K562 (cell line): ENCODE measurements at regions not wholly inside any gene's neighbourhood (a gene's known extent, or its start where the extent isn't known, plus 50 kb on each side); places are given as distances from the start of the nearest gene placed in this dataset.

Experiments
- ATAC-seq: fragments of 200-7000 bp; cut with Tn5 transposase; 3 replicates; pipeline ENCODE4 v1.9.1; 2020; ENCODE audit warnings: moderate library complexity
- BruUV-seq: library from RNA; stranded (reverse); fragments of 400-500 nt; replicated peaks from 2 replicates; lab custom pipeline; 2021; lab: Mats Ljungman, UMichigan
- CTCF ChIA-PET: fragments of 300-600 bp; formaldehyde crosslinking; extraction: SDS; loops from one replicate; lab custom pipeline; 2021; ENCODE audit warnings: low intra/inter-chr PET ratio; lab: Yijun Ruan, JAX
- POLR2A ChIA-PET: fragments of 300-600, 350-650 bp; sonication (Branson Sonifier 250); formaldehyde crosslinking; extraction: SDS; loops from one replicate; lab custom pipeline; 2021; ENCODE audit warnings: antibody characterized with exemption, inconsistent platforms; lab: Yijun Ruan, JAX
- DNase-seq, 4 experiments: peaks; one replicate each; pipeline versions ENCODE4 v3.0.0 to v3.0.0-alpha.2; 2011 to 2018; ENCODE audit warnings: low spot score in 3 of 4, mixed read lengths in 3 of 4; ENCODE audit errors: extremely low read depth in 1 of 4
- FAIRE-seq: peaks from 2 replicates; lab custom pipeline; 2011; peaks lifted over from hg19 to GRCh38; lab: Jason Lieb, UNC
- H2AFZ ChIP-seq: 2 replicates; pipeline ENCODE4 v1.6.0; 2011; ENCODE audit warnings: low read depth, low read length, control low read depth, inconsistent platforms
- H3K27ac ChIP-seq: fragments of 200-600 bp; 3 replicates; pipeline ENCODE4 v1.8.0; 2011; ENCODE audit warnings: low read depth, mild to moderate bottlenecking, control low read depth, inconsistent platforms, low read length, moderate library complexity, mixed read lengths; ENCODE audit errors: extremely low read depth
- H3K27me3 ChIP-seq, 2 experiments: fragments of 300-600 bp in 1 of 2; 2 replicates in 1 of 2; 3 replicates in 1 of 2; pipeline versions ENCODE4 v1.6.0 to v1.8.0; 2011; ENCODE audit warnings: inconsistent platforms in 2 of 2, low read length in 2 of 2, mild to moderate bottlenecking in 1 of 2, mixed read lengths in 1 of 2, moderate library complexity in 1 of 2; ENCODE audit not compliant: control insufficient read depth in 2 of 2, insufficient read depth in 2 of 2
- H3K36me3 ChIP-seq: fragments of 300-600 bp; 3 replicates; pipeline ENCODE4 v1.8.0; 2011; ENCODE audit warnings: mild to moderate bottlenecking, low read length, inconsistent platforms; ENCODE audit not compliant: control insufficient read depth, insufficient read depth
- H3K4me1 ChIP-seq, 2 experiments: fragments of 200-600 bp in 1 of 2; replicated peaks in 1 of 2; 2 replicates in 1 of 2; 3 replicates in 1 of 2; pipeline versions ENCODE4 v1.5.1 to v1.8.0; 2011; ENCODE audit warnings: inconsistent platforms in 2 of 2, low read length in 2 of 2, mild to moderate bottlenecking in 1 of 2, mixed read lengths in 1 of 2, moderate library complexity in 1 of 2; ENCODE audit not compliant: control insufficient read depth in 2 of 2, insufficient read depth in 2 of 2
- H3K4me2 ChIP-seq: 2 replicates; pipeline ENCODE4 v1.6.1; 2011; ENCODE audit warnings: low read length, control low read depth, inconsistent platforms, mixed read lengths; ENCODE audit not compliant: insufficient read depth
- H3K4me3 ChIP-seq: fragments of 200-600 bp; sonication (generic), shearing (Covaris generic); 2 replicates; pipeline ENCODE4 v1.5.1; 2016; ENCODE audit warnings: control low read depth, inconsistent platforms
- H3K79me2 ChIP-seq: fragments of 200-600 bp; 3 replicates; pipeline ENCODE4 v1.8.0; 2011; ENCODE audit warnings: low read length, inconsistent platforms; ENCODE audit not compliant: control insufficient read depth, insufficient read depth
- H3K9ac ChIP-seq, 2 experiments: 2 replicates each; pipeline versions ENCODE4 v1.6.0 to v1.6.1; 2011; ENCODE audit warnings: low read depth in 2 of 2, low read length in 2 of 2, control low read depth in 1 of 2, inconsistent platforms in 1 of 2, mild to moderate bottlenecking in 1 of 2, mixed read lengths in 1 of 2; ENCODE audit not compliant: insufficient read depth in 1 of 2
- H3K9me1 ChIP-seq: one replicate; pipeline ENCODE4 v1.6.0; 2011; ENCODE audit warnings: inconsistent platforms, mild to moderate bottlenecking, low read length, moderate library complexity; ENCODE audit not compliant: control insufficient read depth, insufficient read depth
- H3K9me3 ChIP-seq: replicated peaks from 2 replicates; pipeline ENCODE4 v1.5.1; 2011; ENCODE audit warnings: low read depth, low read length, inconsistent platforms; ENCODE audit not compliant: control insufficient read depth, insufficient read depth
- H4K20me1 ChIP-seq: replicated peaks from 2 replicates; pipeline ENCODE4 v1.6.1; 2011; ENCODE audit warnings: low read length, inconsistent platforms, mixed read lengths; ENCODE audit not compliant: control insufficient read depth, insufficient read depth
- CBX2 ChIP-seq: fragments of 200-600 bp; sonication (generic); IDR thresholded peaks from one replicate; pipeline ENCODE4 v1.6.1; 2012; ENCODE audit warnings: mild to moderate bottlenecking, low read length, inconsistent platforms; ENCODE audit not compliant: insufficient read depth, poor library complexity, severe bottlenecking
- CREB1 ChIP-seq, 2 experiments: sonication (generic) in 1 of 2; formaldehyde crosslinking in 1 of 2; IDR thresholded peaks; 2 replicates each; pipeline versions ENCODE4 v1.6.1 to v1.8.0; 2012 to 2022; ENCODE audit warnings: inconsistent platforms in 1 of 2, mild to moderate bottlenecking in 1 of 2, missing genetic modification reagents in 1 of 2, moderate library complexity in 1 of 2
- DMBX1 ChIP-seq: fragments of 250-450 bp; sonication (Bioruptor Pico); IDR thresholded peaks from 2 replicates; pipeline ENCODE4 v1.8.0; 2022; ENCODE audit warnings: inconsistent platforms, mild to moderate bottlenecking, moderate library complexity, borderline replicate concordance
- ETS1 ChIP-seq: conservative IDR thresholded peaks from 2 replicates; pipeline ENCODE4 v1.6.1; 2011; ENCODE audit warnings: low read depth, mild to moderate bottlenecking, low read length; ENCODE audit not compliant: control insufficient read depth
- FOSL1 ChIP-seq: fragments of 200-800 bp; sonication (Bioruptor generic); conservative IDR thresholded peaks from 2 replicates; pipeline ENCODE4 v1.6.1; 2016; ENCODE audit warnings: missing genetic modification characterization, missing compliant biosample characterization
- HNRNPLL ChIP-seq: fragments of 200-400 bp; formaldehyde crosslinking; IDR thresholded peaks from 2 replicates; pipeline ENCODE4 v1.6.1; 2017; ENCODE audit warnings: low read length, low read depth, mild to moderate bottlenecking; ENCODE audit not compliant: poor library complexity, severe bottlenecking
- KLF6 ChIP-seq: fragments of 250-450 bp; sonication (Bioruptor Pico); IDR thresholded peaks from 2 replicates; pipeline ENCODE4 v1.4.0; 2020; ENCODE audit warnings: mild to moderate bottlenecking, moderate library complexity, borderline replicate concordance
- MCM2 ChIP-seq: fragments of 450-650 bp; IDR thresholded peaks from 2 replicates; pipeline ENCODE4 v1.6.1; 2017; ENCODE audit warnings: low read depth, mild to moderate bottlenecking
- PHTF2 ChIP-seq: fragments of 250-450 bp; sonication (Bioruptor Pico); IDR thresholded peaks from 2 replicates; pipeline ENCODE4 v1.5.0; 2021; ENCODE audit warnings: mild to moderate bottlenecking
- POLR2A ChIP-seq: fragments of 450-650 bp; conservative IDR thresholded peaks from 2 replicates; pipeline ENCODE4 v1.6.1; 2016
- RAD21 ChIP-seq, 2 experiments: fragments of 250-450 bp in 1 of 2; fragments of 450-650 bp in 1 of 2; sonication (Bioruptor Pico) in 1 of 2; formaldehyde crosslinking in 1 of 2; IDR thresholded peaks in 1 of 2; conservative IDR thresholded peaks in 1 of 2; 2 replicates each; pipeline versions ENCODE4 v1.4.0 to v1.8.0; 2020 to 2022; ENCODE audit warnings: mild to moderate bottlenecking in 2 of 2, moderate library complexity in 1 of 2
- SNRNP70 ChIP-seq: fragments of 200-400 bp; formaldehyde crosslinking; optimal IDR thresholded peaks from 2 replicates; pipeline ENCODE3; 2017; ENCODE audit warnings: low read depth, low read length
- ZNF121 ChIP-seq: sonication (generic); formaldehyde crosslinking; conservative IDR thresholded peaks from 2 replicates; pipeline ENCODE4 v1.8.0; 2022; ENCODE audit warnings: missing genetic modification reagents
- ZNF165 ChIP-seq: fragments of 250-450 bp; sonication (Bioruptor Pico); IDR thresholded peaks from 2 replicates; pipeline ENCODE4 v1.4.0; 2020; ENCODE audit warnings: borderline replicate concordance
- WGBS: fragments of 100-300 bp; shearing (Covaris generic); methylation state at CpG from one replicate; pipeline ENCODE4 v1.1.6; 2016; ENCODE audit warnings: low coverage, mixed read lengths; ENCODE audit not compliant: insufficient coverage; ENCODE audit errors: missing lambda C conversion rate; 5-methylcytosine and 5-hydroxymethylcytosine counted together
- in situ Hi-C: fragments of 300-500 bp; cut with MboI; formaldehyde crosslinking; loops from 4 replicates; pipeline ENCODE4 v1.15.0; 2018; ENCODE audit warnings: inconsistent platforms, mixed read lengths
- intact Hi-C: fragments of 100-400 bp; cut with micrococcal nuclease; formaldehyde crosslinking; loops from 2 replicates; pipeline ENCODE4 v1.14.2; 2022
- TF ChIP-seq, protein P1 (sequence below): sonication (generic); formaldehyde crosslinking; IDR thresholded peaks from 2 replicates; pipeline ENCODE4 v1.8.1; 2022; ENCODE audit warnings: missing genetic modification reagents
- TF ChIP-seq, protein P2 (sequence below): fragments of 450-650 bp; IDR thresholded peaks from 2 replicates; pipeline ENCODE4 v1.6.1; 2016; ENCODE audit warnings: low read depth, mild to moderate bottlenecking, moderate library complexity
- TF ChIP-seq, protein P3 (sequence below): fragments of 450-650 bp; formaldehyde crosslinking; IDR thresholded peaks from 2 replicates; pipeline ENCODE4 v1.4.0; 2022; ENCODE audit warnings: missing genetic modification characterization

DNA sequence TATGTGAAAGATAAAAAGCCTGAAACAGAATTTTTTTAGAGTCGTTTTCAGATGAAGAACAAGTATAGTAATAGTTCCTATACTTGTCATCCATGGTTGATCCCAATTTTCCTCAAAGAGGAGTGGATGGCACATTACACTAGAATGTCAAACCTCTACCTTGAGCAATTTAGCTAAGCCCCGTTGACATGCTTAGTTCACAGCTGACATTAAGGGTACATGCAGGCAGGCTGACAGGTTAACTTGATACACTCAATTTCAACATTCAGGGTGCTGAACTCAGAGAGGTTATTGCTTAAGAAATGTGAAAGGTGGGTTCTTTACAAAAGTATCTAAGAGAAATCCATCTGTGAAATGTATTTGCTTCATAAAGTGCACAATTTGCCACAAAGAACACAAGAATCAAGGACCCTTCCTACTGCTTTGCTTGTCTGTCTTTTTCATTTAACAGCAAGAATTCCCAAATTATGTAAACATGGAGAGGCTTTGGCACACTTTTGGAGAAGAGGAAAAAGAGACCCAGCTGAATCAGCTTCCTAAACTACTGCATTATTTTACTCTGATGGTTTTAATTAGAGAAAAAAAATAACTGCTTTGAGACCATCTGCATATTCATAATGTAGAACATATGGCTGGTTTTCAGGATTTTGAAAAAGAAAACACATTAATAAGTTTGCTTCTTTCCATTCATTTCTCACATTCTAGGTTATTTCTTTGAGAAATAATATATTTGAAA is 122.5 kb upstream of the DDIT4L start (continued):
- TF ChIP-seq CBX2 (no peak), MCM2 (no peak)

- ChIA-PET CTCF (no interaction called here), POLR2A (no interaction called here)
- Histone ChIP-seq H3K27ac (no peak overlapping the region), H3K9me1 (no peaks in the 10 kb centered on the region), H3K4me2 (no peak overlapping the region), H3K4me1 (no peaks in the 10 kb centered on the region), H3K79me2 (no peaks in the 10 kb centered on the region), H3K9ac (no peak overlapping the region), H3K9me3 (0 out of 2 replicates have a peak, but pooled peaks cover 2% of the 10 kb centered on the region), H3K4me3 (no peak overlapping the region), H3K36me3 (no peaks in the 10 kb centered on the region), H3K27me3 (no peaks in the 10 kb centered on the region), H4K20me1 (no peaks in the 10 kb centered on the region), H2AFZ (no peak overlapping the region)
- ATAC-seq: no peak
- in situ Hi-C loops: no loop called here
- FAIRE-seq: no peak
- no TSS peak for BruUV-seq
- 0% methylated on average over 3 of the region's 3 CpGs for WGBS
- intact Hi-C loops: no loop called here
- no peak for DNase-seq
- TF ChIP-seq POLR2A: no peak
- no peak for TF ChIP-seq CREB1 (IDR thresholded peaks at IDR 0.05)
- TF ChIP-seq CREB1 (CRISPR knock-in tag; IDR thresholded peaks at IDR 0.05): no peak
- TF ChIP-seq, protein P1, sequence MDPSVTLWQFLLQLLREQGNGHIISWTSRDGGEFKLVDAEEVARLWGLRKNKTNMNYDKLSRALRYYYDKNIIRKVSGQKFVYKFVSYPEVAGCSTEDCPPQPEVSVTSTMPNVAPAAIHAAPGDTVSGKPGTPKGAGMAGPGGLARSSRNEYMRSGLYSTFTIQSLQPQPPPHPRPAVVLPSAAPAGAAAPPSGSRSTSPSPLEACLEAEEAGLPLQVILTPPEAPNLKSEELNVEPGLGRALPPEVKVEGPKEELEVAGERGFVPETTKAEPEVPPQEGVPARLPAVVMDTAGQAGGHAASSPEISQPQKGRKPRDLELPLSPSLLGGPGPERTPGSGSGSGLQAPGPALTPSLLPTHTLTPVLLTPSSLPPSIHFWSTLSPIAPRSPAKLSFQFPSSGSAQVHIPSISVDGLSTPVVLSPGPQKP: no peak
- TF ChIP-seq RAD21 (CRISPR knock-in tag; conservative IDR thresholded peaks at IDR 0.05 in 1 of 2, IDR thresholded peaks at IDR 0.05 in 1 of 2): no peak
- TF ChIP-seq DMBX1 (CRISPR knock-in tag): no peak
- TF ChIP-seq ZNF121 (CRISPR knock-in tag): no peak
- TF ChIP-seq, protein P2, sequence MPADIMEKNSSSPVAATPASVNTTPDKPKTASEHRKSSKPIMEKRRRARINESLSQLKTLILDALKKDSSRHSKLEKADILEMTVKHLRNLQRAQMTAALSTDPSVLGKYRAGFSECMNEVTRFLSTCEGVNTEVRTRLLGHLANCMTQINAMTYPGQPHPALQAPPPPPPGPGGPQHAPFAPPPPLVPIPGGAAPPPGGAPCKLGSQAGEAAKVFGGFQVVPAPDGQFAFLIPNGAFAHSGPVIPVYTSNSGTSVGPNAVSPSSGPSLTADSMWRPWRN: no peak
- TF ChIP-seq HNRNPLL: no peak
- TF ChIP-seq KLF6 (CRISPR knock-in tag): no peak
- no peak for TF ChIP-seq ZNF165 (CRISPR knock-in tag)
- no peak for TF ChIP-seq FOSL1 (tag)
- TF ChIP-seq PHTF2 (CRISPR knock-in tag): no peak
- TF ChIP-seq, protein P3, sequence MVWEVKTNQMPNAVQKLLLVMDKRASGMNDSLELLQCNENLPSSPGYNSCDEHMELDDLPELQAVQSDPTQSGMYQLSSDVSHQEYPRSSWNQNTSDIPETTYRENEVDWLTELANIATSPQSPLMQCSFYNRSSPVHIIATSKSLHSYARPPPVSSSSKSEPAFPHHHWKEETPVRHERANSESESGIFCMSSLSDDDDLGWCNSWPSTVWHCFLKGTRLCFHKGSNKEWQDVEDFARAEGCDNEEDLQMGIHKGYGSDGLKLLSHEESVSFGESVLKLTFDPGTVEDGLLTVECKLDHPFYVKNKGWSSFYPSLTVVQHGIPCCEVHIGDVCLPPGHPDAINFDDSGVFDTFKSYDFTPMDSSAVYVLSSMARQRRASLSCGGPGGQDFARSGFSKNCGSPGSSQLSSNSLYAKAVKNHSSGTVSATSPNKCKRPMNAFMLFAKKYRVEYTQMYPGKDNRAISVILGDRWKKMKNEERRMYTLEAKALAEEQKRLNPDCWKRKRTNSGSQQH (CRISPR knock-in tag): no peak
- TF ChIP-seq ETS1: no peak
- TF ChIP-seq SNRNP70: no peak
Measured at GRCh38 chr4:100311181-100311580, 120.9 kb upstream of the DDIT4L start.
